IMR-90 (cell line): ENCODE measurements at regions not wholly inside any gene's neighbourhood (a gene's known extent, or its start where the extent isn't known, plus 50 kb on each side); places are given as distances from the start of the nearest gene placed in this dataset.

Experiments
- ATAC-seq: fragments of 200-7000 bp; cut with Tn5 transposase; 2 replicates; pipeline ENCODE4 v1.9.1; 2020; ENCODE audit warnings: low read depth, mild to moderate bottlenecking, moderate library complexity
- BruUV-seq: library from RNA; stranded (reverse); fragments of 400-500 nt; replicated peaks from 2 replicates; lab custom pipeline; 2021; lab: Mats Ljungman, UMichigan
- CTCF ChIA-PET: fragments of 300-600 bp; formaldehyde crosslinking; extraction: SDS; loops from one replicate; lab custom pipeline; 2021; ENCODE audit warnings: antibody characterized with exemption; lab: Yijun Ruan, JAX
- POLR2A ChIA-PET: fragments of 300-600 bp; sonication (Branson Sonifier 250); formaldehyde crosslinking; loops from one replicate; lab custom pipeline; 2022; ENCODE audit warnings: antibody characterized with exemption; ENCODE audit not compliant: unreplicated experiment; lab: Charles Lee
- DNase-seq: peaks from one replicate; pipeline ENCODE4 v3.0.0; 2013
- H2AFZ ChIP-seq: replicated peaks from 2 replicates; pipeline ENCODE3; 2013; ENCODE audit warnings: low read length, mild to moderate bottlenecking; ENCODE audit not compliant: poor library complexity
- H2AK5ac ChIP-seq: 2 replicates; pipeline ENCODE4 v1.6.1; 2013; ENCODE audit warnings: low read depth, low read length, inconsistent platforms
- H2AK9ac ChIP-seq: replicated peaks from 2 replicates; pipeline ENCODE3; 2013; ENCODE audit warnings: mild to moderate bottlenecking, low read depth, low read length, moderate library complexity; ENCODE audit not compliant: poor library complexity
- H2BK120ac ChIP-seq: 2 replicates; pipeline ENCODE4 v1.6.1; 2013; ENCODE audit warnings: low read depth, low read length, inconsistent platforms
- H2BK15ac ChIP-seq: 3 replicates; pipeline ENCODE4 v1.6.1; 2013; ENCODE audit warnings: low read depth, low read length, inconsistent platforms
- H2BK20ac ChIP-seq: 2 replicates; pipeline ENCODE4 v1.6.1; 2013; ENCODE audit warnings: low read depth, mild to moderate bottlenecking, inconsistent platforms, low read length, moderate library complexity
- H2BK5ac ChIP-seq: 2 replicates; pipeline ENCODE4 v1.6.1; 2013; ENCODE audit warnings: mild to moderate bottlenecking, low read depth, low read length, inconsistent platforms; ENCODE audit not compliant: poor library complexity, severe bottlenecking
- H3K14ac ChIP-seq: replicated peaks from 2 replicates; pipeline ENCODE4 v1.6.1; 2013; ENCODE audit warnings: low read depth, low read length, inconsistent platforms
- H3K18ac ChIP-seq: 2 replicates; pipeline ENCODE4 v1.6.1; 2013; ENCODE audit warnings: low read depth, low read length, control low read depth
- H3K23ac ChIP-seq: 2 replicates; pipeline ENCODE4 v1.6.1; 2013; ENCODE audit warnings: low read depth, low read length, inconsistent platforms
- H3K27ac ChIP-seq: 2 replicates; pipeline ENCODE4 v1.5.1; 2013; ENCODE audit warnings: mild to moderate bottlenecking, control low read depth, low read length; ENCODE audit not compliant: insufficient read depth
- H3K27me3 ChIP-seq: 2 replicates; pipeline ENCODE4 v1.6.1; 2013; ENCODE audit warnings: low read length; ENCODE audit not compliant: control insufficient read depth, insufficient read depth
- H3K36me3 ChIP-seq: 2 replicates; pipeline ENCODE4 v1.6.1; 2013; ENCODE audit warnings: low read length, mixed read lengths; ENCODE audit not compliant: control insufficient read depth, insufficient read depth
- H3K4ac ChIP-seq: 2 replicates; pipeline ENCODE4 v1.6.1; 2013; ENCODE audit warnings: low read depth, low read length, inconsistent platforms
- H3K4me1 ChIP-seq: 2 replicates; pipeline ENCODE4 v1.6.1; 2013; ENCODE audit warnings: low read length, mixed read lengths; ENCODE audit not compliant: control insufficient read depth, insufficient read depth
- H3K4me2 ChIP-seq: 2 replicates; pipeline ENCODE4 v1.6.1; 2013; ENCODE audit warnings: low read depth, mild to moderate bottlenecking, control low read depth, low read length, moderate library complexity
- H3K4me3 ChIP-seq: 2 replicates; pipeline ENCODE4 v1.5.1; 2013; ENCODE audit warnings: low read depth, mild to moderate bottlenecking, control low read depth, low read length, moderate library complexity; ENCODE audit not compliant: insufficient read depth
- H3K56ac ChIP-seq: 2 replicates; pipeline ENCODE4 v1.6.1; 2013; ENCODE audit warnings: low read length, inconsistent platforms; ENCODE audit not compliant: insufficient read depth; ENCODE audit errors: extremely low read depth
- H3K79me1 ChIP-seq, 2 experiments: 2 replicates each; pipeline ENCODE4 v1.6.1; 2013; ENCODE audit warnings: low read length in 2 of 2, inconsistent platforms in 1 of 2, low read depth in 1 of 2
- H3K9ac ChIP-seq: 2 replicates; pipeline ENCODE4 v1.6.1; 2013; ENCODE audit warnings: low read depth, low read length, control low read depth
- H3K9me1 ChIP-seq: 2 replicates; pipeline ENCODE4 v1.6.1; 2013; ENCODE audit warnings: low read length, inconsistent platforms; ENCODE audit not compliant: insufficient read depth
- H3K9me3 ChIP-seq: 2 replicates; pipeline ENCODE4 v1.6.1; 2013; ENCODE audit warnings: low read length; ENCODE audit not compliant: control insufficient read depth, insufficient read depth
- H4K20me1 ChIP-seq: 2 replicates; pipeline ENCODE4 v1.6.1; 2013; ENCODE audit warnings: low read length, inconsistent platforms; ENCODE audit not compliant: insufficient read depth
- H4K5ac ChIP-seq: 2 replicates; pipeline ENCODE4 v1.6.1; 2013; ENCODE audit warnings: mild to moderate bottlenecking, low read depth, low read length, control low read depth
- H4K8ac ChIP-seq, 2 experiments: 2 replicates each; pipeline ENCODE4 v1.6.1; 2013; ENCODE audit warnings: low read depth in 2 of 2, low read length in 2 of 2, control low read depth in 1 of 2, inconsistent platforms in 1 of 2
- H4K91ac ChIP-seq: 2 replicates; pipeline ENCODE4 v1.6.1; 2013; ENCODE audit warnings: low read depth, low read length, inconsistent platforms; ENCODE audit not compliant: insufficient read depth
- BHLHE40 ChIP-seq: fragments of 150-350 bp; IDR thresholded peaks from 2 replicates; pipeline ENCODE4 v1.6.1; 2016; ENCODE audit warnings: mild to moderate bottlenecking, low read depth, low read length
- CEBPB ChIP-seq: IDR thresholded peaks from 2 replicates; pipeline ENCODE4 v1.6.1; 2012; ENCODE audit warnings: low read depth, low read length, improper control_type of control experiment
- CHD1 ChIP-seq: IDR thresholded peaks from 2 replicates; pipeline ENCODE4 v1.6.1; 2012; ENCODE audit warnings: low read depth, low read length, improper control_type of control experiment
- FOS ChIP-seq: fragments of 150-350 bp; IDR thresholded peaks from 2 replicates; pipeline ENCODE4 v1.6.1; 2016; ENCODE audit warnings: low read depth, low read length
- MAZ ChIP-seq: IDR thresholded peaks from 2 replicates; pipeline ENCODE4 v1.6.1; 2012; ENCODE audit warnings: low read depth, mild to moderate bottlenecking, low read length, improper control_type of control experiment, moderate library complexity, borderline replicate concordance
- NFE2L2 ChIP-seq: fragments of 150-350 bp; IDR thresholded peaks from 2 replicates; pipeline ENCODE4 v1.6.1; 2016; ENCODE audit warnings: low read depth, mild to moderate bottlenecking, low read length
- POLR2A ChIP-seq: IDR thresholded peaks from 2 replicates; pipeline ENCODE4 v1.6.1; 2012; ENCODE audit warnings: mild to moderate bottlenecking, low read depth, low read length
- RAD21 ChIP-seq: IDR thresholded peaks from 2 replicates; pipeline ENCODE4 v1.6.1; 2012; ENCODE audit warnings: low read length, improper control_type of control experiment
- RCOR1 ChIP-seq: IDR thresholded peaks from 2 replicates; pipeline ENCODE4 v1.6.1; 2012; ENCODE audit warnings: mild to moderate bottlenecking, low read length, improper control_type of control experiment; ENCODE audit not compliant: insufficient replicate concordance
- WGBS, 2 experiments: methylation state at CpG; one replicate each; pipeline versions ENCODE4 v1.1.5 to v1.1.7; 2013; ENCODE audit warnings: missing lambda C conversion rate in 2 of 2; ENCODE audit not compliant: insufficient read length in 1 of 2; ENCODE audit errors: extremely low coverage in 2 of 2; 5-methylcytosine and 5-hydroxymethylcytosine counted together
- dilution Hi-C: fragments of 300-500 bp; cut with HindIII; formaldehyde crosslinking; loops from one replicate; pipeline ENCODE4 v1.14.3; 2018; ENCODE audit warnings: low sequenced_read_pairs; ENCODE audit not compliant: unreplicated experiment
- in situ Hi-C: fragments of 300-500 bp; cut with MboI; formaldehyde crosslinking; loops from 3 replicates; pipeline ENCODE4 v1.14.3; 2019; ENCODE audit warnings: low sequenced_read_pairs, inconsistent platforms, mixed read lengths
- intact Hi-C: fragments of 100-400 bp; cut with micrococcal nuclease; formaldehyde crosslinking; loops from 2 replicates; pipeline ENCODE4 v1.10.0; 2022
- TF ChIP-seq, protein P1 (sequence below): conservative IDR thresholded peaks from 2 replicates; pipeline ENCODE4 v1.5.1; 2012; ENCODE audit warnings: mild to moderate bottlenecking, low read depth, low read length, improper control_type of control experiment
- TF ChIP-seq, protein P2 (sequence below): fragments of 150-350 bp; IDR thresholded peaks from 2 replicates; pipeline ENCODE4 v1.6.1; 2017; ENCODE audit warnings: mild to moderate bottlenecking, antibody characterized with exemption, low read length, low read depth

DNA sequence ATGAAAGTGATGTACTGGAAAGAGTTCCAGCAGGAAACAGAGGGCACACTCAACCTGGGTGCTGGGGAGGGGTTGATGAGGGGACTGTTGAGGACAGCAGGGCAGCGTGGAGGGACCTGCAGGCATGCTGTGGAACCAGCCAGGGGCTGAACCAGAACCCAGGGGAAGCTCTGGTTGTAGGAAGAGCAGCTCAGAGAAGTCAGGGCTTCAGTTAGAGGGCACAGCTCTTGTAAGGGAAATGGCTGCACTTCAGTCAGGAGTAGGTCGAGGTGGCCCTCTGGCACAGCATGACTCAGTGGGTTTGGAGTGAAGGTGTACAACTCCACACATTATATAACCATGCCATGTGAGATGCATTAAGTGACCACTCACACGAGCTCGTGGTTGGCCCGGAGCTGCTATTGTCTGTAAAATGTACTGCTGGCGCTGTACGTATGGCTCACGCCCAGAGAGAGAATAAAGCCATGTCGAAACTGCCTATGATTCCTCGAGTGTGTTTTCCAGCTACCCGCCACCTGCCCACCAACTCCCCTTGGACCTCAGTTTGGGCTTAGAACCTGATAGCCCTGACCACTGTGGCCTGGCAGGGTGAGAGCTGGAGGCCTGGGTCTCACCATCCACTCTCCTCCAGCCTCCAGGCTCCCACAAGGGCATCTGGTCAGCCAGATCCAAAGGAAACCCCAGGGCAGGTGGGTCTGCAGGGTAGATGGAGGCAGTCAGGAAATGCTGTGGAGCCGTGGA lies 136.5 kb upstream of the HS6ST1 start:
- H4K91ac ChIP-seq = no peak overlapping the region
- H3K27me3 ChIP-seq = peaks cover 19% of the 10 kb centered on the region
- H2AFZ ChIP-seq = no peak overlapping the region
- intact Hi-C loops = no loop called here
- ChIA-PET CTCF (no interaction called here), POLR2A (no interaction called here)
- H3K9me1 ChIP-seq = peaks cover 3% of the 10 kb centered on the region; the same call in 1 of the 2 replicates
- no peak for DNase-seq
- H2BK120ac ChIP-seq = no peak overlapping the region
- H3K27ac ChIP-seq = no peak overlapping the region
- no peak overlapping the region for H2BK5ac ChIP-seq
- no peaks in the 10 kb centered on the region for H4K20me1 ChIP-seq
- no peak overlapping the region for H3K56ac ChIP-seq
- TF ChIP-seq NFE2L2 = no peak
- TF ChIP-seq, protein P1, sequence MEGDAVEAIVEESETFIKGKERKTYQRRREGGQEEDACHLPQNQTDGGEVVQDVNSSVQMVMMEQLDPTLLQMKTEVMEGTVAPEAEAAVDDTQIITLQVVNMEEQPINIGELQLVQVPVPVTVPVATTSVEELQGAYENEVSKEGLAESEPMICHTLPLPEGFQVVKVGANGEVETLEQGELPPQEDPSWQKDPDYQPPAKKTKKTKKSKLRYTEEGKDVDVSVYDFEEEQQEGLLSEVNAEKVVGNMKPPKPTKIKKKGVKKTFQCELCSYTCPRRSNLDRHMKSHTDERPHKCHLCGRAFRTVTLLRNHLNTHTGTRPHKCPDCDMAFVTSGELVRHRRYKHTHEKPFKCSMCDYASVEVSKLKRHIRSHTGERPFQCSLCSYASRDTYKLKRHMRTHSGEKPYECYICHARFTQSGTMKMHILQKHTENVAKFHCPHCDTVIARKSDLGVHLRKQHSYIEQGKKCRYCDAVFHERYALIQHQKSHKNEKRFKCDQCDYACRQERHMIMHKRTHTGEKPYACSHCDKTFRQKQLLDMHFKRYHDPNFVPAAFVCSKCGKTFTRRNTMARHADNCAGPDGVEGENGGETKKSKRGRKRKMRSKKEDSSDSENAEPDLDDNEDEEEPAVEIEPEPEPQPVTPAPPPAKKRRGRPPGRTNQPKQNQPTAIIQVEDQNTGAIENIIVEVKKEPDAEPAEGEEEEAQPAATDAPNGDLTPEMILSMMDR = no peak
- TF ChIP-seq POLR2A = no peak
- TF ChIP-seq CHD1 = no peak
- no peak for TF ChIP-seq RAD21
- TF ChIP-seq, protein P2, sequence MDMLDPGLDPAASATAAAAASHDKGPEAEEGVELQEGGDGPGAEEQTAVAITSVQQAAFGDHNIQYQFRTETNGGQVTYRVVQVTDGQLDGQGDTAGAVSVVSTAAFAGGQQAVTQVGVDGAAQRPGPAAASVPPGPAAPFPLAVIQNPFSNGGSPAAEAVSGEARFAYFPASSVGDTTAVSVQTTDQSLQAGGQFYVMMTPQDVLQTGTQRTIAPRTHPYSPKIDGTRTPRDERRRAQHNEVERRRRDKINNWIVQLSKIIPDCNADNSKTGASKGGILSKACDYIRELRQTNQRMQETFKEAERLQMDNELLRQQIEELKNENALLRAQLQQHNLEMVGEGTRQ = no peak
- no peak for TF ChIP-seq FOS
- TF ChIP-seq MAZ = no peak
- no peak for TF ChIP-seq RCOR1
- TF ChIP-seq BHLHE40 = no peak
- no peak for TF ChIP-seq CEBPB
- no peaks in the 10 kb centered on the region for H3K79me1 ChIP-seq
- no TSS peak for BruUV-seq
- H4K8ac ChIP-seq = no peak overlapping the region
- H4K5ac ChIP-seq = no peak overlapping the region
- dilution Hi-C loops = no loop called here
- WGBS, 2 experiments = 90% methylated on average over 4 of the region's 12 CpGs; no CpG with 5 or more reads in 1 of the 2 experiments
- ATAC-seq = no peak
- peaks cover 3% of the 10 kb centered on the region; the same call in 1 of the 2 replicates for H3K9me3 ChIP-seq
- no peak overlapping the region for H2BK20ac ChIP-seq
- no peak overlapping the region for H3K4ac ChIP-seq
- no peak overlapping the region for H3K4me3 ChIP-seq
- in situ Hi-C loops = no loop called here
- H3K9ac ChIP-seq = no peak overlapping the region
- no peak overlapping the region for H2AK5ac ChIP-seq
- no peak overlapping the region for H3K23ac ChIP-seq
- no peak overlapping the region for H3K14ac ChIP-seq
- H2AK9ac ChIP-seq = no peak overlapping the region
- no peak overlapping the region for H2BK15ac ChIP-seq
- peaks cover 4% of the 10 kb centered on the region; the same call in 1 of the 2 replicates for H3K4me1 ChIP-seq
- H3K36me3 ChIP-seq = no peaks in the 10 kb centered on the region
- no peak overlapping the region for H3K4me2 ChIP-seq
- H3K18ac ChIP-seq = no peak overlapping the region
